AG08395 (cell line): ENCODE measurements at regions not wholly inside any gene's neighbourhood (a gene's known extent, or its start where the extent isn't known, plus 50 kb on each side); places are given as distances from the start of the nearest gene placed in this dataset.
"Not testable (repeated sequence)": the region's sequence is repeated elsewhere in the genome, so short reads cannot be mapped to it uniquely, and the experiment has no call there.

Experiments
- DNase-seq: peaks from one replicate; pipeline ENCODE4 v3.0.0; 2012; ENCODE audit warnings: mixed read lengths, low spot score

DNA sequence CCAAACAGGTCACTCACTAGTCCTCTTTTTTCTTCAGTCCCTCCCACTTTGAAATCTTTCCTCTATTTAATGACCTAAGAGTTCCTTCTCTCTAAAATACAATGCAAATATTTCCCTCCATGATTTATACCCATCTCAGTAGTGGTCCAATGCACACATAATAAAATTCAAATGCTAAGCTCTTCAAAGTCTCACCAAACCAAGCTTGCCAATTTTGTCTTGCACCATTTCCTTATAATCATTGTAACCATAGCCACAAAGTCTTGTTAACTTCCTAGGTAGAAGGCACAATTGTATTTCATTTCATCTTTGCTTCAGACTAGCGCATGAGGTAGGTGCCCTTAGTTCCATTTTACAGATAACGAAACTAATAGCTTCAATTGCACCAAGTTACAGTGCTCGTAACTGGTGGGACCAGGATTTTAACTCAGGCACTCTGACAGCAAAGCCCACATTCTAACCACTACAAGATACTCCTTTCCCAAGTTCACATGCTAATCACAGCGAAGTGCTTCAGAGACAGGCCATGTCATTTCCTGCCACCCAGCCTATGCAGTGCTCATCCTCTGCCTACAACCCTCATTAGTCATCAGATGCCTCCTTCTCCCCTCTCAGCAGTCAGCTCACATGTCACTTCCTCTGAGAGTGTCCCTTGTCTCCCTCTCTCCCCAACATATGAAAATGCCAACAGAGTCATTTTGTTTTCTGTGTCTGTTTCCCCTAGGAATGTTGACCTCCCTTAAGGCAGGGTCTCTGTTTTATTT lies 66.9 kb upstream of the PPARGC1A start:
- no peak for DNase-seq

GRCh38 chr4:23952258-23952657 lies 62.4 kb upstream of the PPARGC1A start:
- no peak for DNase-seq

- DNase-seq, result no peak
Measured at GRCh38 chr4:23947826-23948225, 58.0 kb upstream of the PPARGC1A start.

DNA sequence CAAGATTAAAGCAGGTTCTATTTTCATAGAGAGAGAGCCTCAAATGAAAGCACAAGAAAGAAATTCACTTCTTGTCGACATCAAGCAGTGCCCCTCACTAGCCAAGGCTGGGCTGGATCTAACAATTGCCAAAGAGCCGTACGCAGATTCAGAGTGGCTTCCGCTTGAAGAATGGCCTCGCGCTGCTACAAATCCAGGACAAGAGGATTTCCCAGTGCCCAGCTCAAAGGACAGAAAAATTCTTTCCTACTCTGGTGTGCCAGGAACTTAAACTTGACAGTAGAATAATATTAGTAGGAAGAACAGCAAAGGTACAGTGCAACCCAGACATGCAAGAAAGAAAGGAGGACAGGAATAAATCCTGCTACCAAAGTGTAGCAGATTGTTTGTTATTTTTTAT lies 56.5 kb upstream of the PPARGC1A start:
- DNase-seq, result no peak

- DNase-seq, result peak; percentile 74
Measured at GRCh38 chr4:23945451-23946017, 55.7 kb upstream of the PPARGC1A start.

- not testable (repeated sequence) for DNase-seq
Measured at GRCh38 chr4:23944556-23944955, 54.7 kb upstream of the PPARGC1A start.

- DNase-seq, result no peak
Measured at GRCh38 chr4:23943478-23943877, 53.6 kb upstream of the PPARGC1A start.

DNA sequence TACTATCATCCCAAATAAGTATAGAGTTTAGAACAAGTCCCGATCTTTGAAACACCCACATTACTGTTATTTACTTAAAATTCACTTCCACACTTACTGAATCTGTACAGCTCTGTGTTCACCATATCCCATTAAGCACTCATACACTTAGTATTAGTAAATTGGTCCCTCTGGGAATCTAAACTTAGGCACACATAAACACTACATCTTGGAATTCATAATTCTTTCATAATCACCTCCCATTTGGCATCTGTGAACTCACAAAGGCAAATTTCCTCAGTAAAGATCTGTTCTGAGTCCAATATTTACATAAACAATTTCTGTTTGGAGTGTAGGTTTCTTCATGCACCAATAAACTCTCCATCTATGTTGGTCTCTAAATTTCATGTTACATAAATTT lies 52.6 kb upstream of the PPARGC1A start:
- no peak for DNase-seq
